SK-N-SH treated with all-trans-retinoic acid at 6 μM for 48 hours (cell line): ENCODE measurements at regions not wholly inside any gene's neighbourhood (a gene's known extent, or its start where the extent isn't known, plus 50 kb on each side); places are given as distances from the start of the nearest gene placed in this dataset.

Source experiments
- CREB5 ChIP-seq: fragments of 250-450 bp; sonication (Bioruptor Pico); IDR thresholded peaks from 2 replicates; pipeline ENCODE4 v1.5.1; 2020; ENCODE audit warnings: low read depth, mild to moderate bottlenecking, moderate library complexity
- PATZ1 ChIP-seq: fragments of 250-450 bp; sonication (Bioruptor Pico); IDR thresholded peaks from 2 replicates; pipeline ENCODE4 v1.8.0; 2020; ENCODE audit warnings: mild to moderate bottlenecking, moderate library complexity, borderline replicate concordance
- POU6F1 ChIP-seq: fragments of 250-450 bp; sonication (Bioruptor Pico); IDR thresholded peaks from 2 replicates; pipeline ENCODE4 v1.8.0; 2021; ENCODE audit warnings: low read depth, mild to moderate bottlenecking, moderate library complexity, borderline replicate concordance
- PPARA ChIP-seq: fragments of 250-450 bp; sonication (Bioruptor Pico); IDR thresholded peaks from 2 replicates; pipeline ENCODE4 v1.5.0; 2020; ENCODE audit warnings: mild to moderate bottlenecking, borderline replicate concordance
- TSHZ2 ChIP-seq: fragments of 250-450 bp; sonication (Bioruptor Pico); IDR thresholded peaks from 2 replicates; pipeline ENCODE4 v1.5.0; 2020; ENCODE audit warnings: mild to moderate bottlenecking, moderate library complexity
- ZC3H10 ChIP-seq: fragments of 250-450 bp; sonication (Bioruptor Pico); IDR thresholded peaks from 2 replicates; pipeline ENCODE4 v1.5.1; 2021; ENCODE audit warnings: mild to moderate bottlenecking, moderate library complexity
- ZFP3 ChIP-seq: fragments of 250-450 bp; sonication (Bioruptor Pico); IDR thresholded peaks from 2 replicates; pipeline ENCODE4 v1.5.0; 2020; ENCODE audit warnings: mild to moderate bottlenecking, moderate library complexity
- ZFP30 ChIP-seq: fragments of 450-650 bp; formaldehyde crosslinking; IDR thresholded peaks from 2 replicates; pipeline ENCODE4 v1.5.0; 2022; ENCODE audit warnings: mild to moderate bottlenecking, moderate library complexity
- ZNF565 ChIP-seq: fragments of 450-650 bp; formaldehyde crosslinking; conservative IDR thresholded peaks from 2 replicates; pipeline ENCODE4 v1.5.0; 2020; ENCODE audit warnings: low read depth, mild to moderate bottlenecking, moderate library complexity
- ZNF8 ChIP-seq: fragments of 450-650 bp; formaldehyde crosslinking; IDR thresholded peaks from 2 replicates; pipeline ENCODE4 v1.5.0; 2020; ENCODE audit warnings: mild to moderate bottlenecking, moderate library complexity

- TF ChIP-seq POU6F1, result no peak
- no peak for TF ChIP-seq TSHZ2 (CRISPR knock-in tag)
- no peak for TF ChIP-seq PPARA (CRISPR knock-in tag)
- TF ChIP-seq PATZ1 (CRISPR knock-in tag), result no peak
- TF ChIP-seq ZC3H10 (CRISPR knock-in tag), result no peak
- no peak for TF ChIP-seq CREB5 (CRISPR knock-in tag)
- TF ChIP-seq ZNF565 (CRISPR knock-in tag), result no peak
- no peak for TF ChIP-seq ZFP30
- TF ChIP-seq ZFP3 (CRISPR knock-in tag), result no peak
- TF ChIP-seq ZNF8, result no peak
These were observed 200.4 kb upstream of the N4BP1 start for GRCh38 chr16:48810436-48810802.
